ENCODE measurements at regions not wholly inside any gene's neighbourhood (a gene's known extent, or its start where the extent isn't known, plus 50 kb on each side); places are given as distances from the start of the nearest gene placed in this dataset.
"Not testable (repeated sequence)": the region's sequence is repeated elsewhere in the genome, so short reads cannot be mapped to it uniquely, and the experiment has no call there.

DNA sequence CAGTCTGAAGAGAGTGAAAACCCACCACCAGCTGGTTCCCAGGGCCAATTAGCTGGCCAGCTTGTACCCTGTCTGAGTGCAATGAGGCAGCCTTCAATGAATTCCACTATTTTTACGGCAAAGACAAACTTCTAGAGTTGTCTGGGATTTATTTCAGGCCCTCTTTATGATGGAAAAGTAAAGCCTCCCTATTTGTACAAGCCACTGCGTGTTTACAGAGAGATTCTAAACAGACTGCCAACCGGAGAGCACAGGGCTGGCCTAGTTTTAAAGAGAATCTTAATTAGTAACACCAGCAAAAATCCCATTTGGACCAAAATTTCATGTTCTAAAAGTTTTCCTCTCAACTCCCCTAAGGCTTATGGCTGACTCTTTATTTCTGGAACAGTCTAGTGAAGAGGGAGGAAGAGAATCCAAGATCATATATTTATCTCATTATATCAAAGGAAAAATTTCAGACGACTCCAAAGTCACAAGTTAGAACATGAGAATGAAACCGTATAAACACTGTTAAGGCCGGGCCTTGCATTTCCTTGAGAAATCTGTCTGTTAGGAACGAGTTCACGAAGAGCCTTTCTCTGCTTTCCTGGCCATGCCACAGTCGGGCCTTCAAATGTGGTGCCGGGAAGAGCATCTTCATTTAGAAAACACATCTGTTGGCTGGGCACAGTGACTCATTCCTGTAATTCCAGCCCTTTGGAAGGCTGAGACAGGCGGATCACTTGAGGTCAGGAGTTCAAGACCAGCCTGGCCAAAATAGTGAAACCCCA is 724.6 kb upstream of the NRP1 start:
- DNase-seq (ENCODE audit: low read depth, low spot score), result no peak

DNA sequence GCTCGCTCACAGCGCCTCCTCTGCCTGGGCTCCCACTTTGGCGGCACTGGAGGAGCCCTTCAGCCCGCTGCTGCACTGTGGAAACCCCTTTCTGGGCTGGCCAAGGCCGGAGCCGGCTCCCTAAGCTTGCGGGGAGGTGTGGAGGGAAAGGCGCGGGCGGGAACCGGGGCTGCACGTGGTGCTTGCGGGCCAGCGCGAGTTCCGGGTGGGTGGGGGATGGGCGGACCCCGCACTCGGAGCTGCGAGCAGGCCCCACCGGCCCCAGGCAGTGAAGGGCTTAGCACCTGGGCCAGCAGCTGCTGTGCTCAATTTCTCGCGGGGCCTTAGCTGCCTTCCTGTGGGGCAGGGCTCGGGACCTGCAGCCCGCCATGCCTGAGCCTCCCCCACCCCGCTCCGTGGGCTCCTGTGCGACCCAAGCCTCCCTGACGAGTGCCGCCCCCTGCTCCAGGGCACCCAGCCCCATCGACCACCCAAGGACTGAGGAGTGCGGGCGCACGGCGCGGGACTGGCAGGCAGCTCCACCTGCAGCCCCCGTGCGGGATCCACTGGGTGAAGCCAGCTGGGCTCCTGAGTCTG is 721.0 kb upstream of the NRP1 start:
- DNase-seq (ENCODE audit: low read depth, low spot score), result not testable (repeated sequence)

DNA sequence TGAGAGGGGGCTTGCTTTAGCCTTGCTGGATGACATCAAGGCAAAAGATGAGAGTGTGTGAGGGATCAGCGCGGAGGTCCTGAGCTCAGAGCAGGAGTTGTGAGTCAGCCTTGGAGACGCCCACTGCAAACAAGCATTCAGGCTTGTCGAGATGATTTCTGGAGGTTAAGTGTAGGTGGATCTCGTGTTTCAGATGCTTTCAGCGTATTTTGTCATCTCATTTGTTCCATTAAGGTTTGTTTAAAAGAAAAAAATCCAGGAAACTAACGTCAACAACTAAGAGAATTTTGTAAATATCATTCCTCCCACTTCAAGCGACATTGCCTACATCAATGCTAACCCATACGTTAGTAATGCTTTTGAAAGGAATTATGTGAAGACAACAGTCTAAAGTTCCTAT is 715.4 kb upstream of the NRP1 start:
- no peak for DNase-seq (ENCODE audit: low read depth, low spot score)

DNA sequence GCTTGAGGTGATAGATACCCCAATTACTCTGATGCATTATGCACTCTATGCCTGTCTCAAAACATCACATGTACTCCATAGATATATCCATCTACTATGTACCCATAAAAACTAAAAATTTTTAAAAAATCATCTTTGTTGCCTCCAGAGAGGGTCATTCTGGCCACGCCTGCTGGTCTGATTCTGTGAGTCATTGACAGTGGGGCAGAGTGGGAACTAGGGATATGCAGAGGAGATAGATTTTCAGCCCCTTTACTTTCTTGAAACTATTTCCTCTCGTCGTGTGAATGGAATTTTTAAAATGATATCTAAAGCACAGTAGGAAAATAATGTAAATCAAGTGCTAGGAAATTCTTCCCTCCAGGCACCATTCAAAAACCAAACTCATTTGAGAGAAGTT is 715.0 kb upstream of the NRP1 start:
- DNase-seq (ENCODE audit: low read depth, low spot score), result no peak

DNA sequence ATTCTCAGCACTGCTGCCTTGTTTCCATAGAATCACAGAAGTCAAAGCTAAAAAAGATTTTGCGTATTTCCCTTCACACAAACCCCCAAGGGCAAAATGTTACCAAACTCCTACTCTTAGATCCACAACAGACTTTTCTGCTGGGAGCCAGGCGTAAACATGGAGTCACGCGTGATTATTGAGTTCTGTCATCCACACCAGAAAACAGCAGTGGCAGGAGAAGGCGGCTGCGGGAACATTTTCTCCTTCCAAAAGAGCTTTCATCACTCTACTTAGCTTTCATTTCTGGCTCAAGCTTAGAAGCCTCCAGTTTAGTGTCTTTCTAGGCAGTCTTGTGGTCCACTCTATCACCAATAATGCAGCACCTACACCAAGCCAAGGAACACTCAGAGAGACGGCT is 712.9 kb upstream of the NRP1 start:
- DNase-seq (ENCODE audit: low read depth, low spot score), result no peak

DNA sequence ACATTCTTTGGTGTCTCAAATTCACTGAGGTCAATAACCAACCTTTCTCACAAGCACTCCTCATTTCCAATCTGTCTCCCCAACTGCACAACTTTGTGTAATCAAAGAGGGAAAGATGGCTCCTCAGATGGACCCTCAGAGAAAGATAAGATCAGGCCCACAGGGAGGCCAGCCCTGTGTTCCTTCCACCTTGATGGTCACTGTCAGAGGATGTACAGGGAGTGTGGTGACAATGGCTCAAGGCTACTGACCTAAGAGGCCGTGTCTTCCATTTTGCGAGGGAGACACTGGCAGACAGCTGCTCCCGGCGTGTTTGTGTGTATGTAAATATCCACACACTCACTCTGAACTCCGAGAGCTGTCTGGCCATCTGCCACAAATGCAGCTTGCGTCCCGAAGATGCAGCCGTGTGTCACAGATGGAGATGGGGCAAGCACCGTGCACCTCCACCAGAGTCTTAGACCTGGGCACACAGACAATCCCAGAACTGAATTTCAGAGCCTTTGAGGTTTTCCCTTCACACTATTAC is 712.1 kb upstream of the NRP1 start:
- no peak for DNase-seq (ENCODE audit: low read depth, low spot score)

DNA sequence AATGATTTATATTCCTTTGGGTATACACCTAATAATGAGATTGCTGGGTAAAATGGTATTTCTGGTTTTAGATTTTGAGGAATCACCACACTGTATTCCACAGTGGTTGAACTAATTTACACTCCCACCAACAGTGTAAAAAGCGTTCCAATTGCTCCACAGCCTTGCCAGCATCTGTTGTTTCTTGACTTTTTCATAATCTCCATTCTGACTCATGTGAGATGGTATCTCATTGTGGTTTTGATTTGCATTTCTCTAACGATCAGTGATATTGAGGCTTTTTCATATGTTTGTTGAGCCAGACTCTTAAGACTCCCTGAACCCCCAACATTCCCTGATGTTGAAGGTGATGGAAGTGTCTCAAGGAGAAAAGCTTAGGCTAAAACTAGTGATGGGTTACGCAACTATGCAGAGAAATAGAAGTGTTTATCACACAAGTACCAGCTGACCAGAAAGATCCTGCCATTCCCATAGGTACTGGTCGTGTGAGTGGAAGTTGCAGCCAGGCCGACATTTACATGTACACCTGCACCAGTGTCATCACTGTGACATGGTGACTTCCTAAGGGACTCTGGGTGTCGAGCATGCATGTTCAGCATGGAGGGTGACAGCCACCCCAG is 711.2 kb upstream of the NRP1 start:
- DNase-seq (ENCODE audit: low read depth, low spot score), result no peak

DNA sequence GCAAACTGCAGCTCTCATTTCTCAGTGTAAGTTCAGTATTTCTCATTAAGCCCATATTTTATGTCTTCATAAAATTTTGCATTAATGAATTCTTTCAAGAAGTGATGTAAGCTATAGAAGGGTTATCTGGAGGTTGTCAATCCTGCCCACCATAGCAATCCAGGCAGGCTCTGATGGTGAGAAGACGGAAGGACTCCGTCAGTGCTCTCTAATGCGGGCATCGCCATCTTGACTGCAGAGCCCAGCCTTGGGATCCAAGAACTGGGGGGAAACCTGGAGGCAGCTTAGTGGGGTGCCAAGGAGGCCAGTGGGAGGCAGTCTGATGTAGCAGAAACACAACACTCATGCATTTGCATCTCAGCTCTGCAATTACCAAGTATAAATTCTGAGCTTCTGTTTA is 707.4 kb upstream of the NRP1 start:
- no peak for DNase-seq (ENCODE audit: low read depth, low spot score)

DNA sequence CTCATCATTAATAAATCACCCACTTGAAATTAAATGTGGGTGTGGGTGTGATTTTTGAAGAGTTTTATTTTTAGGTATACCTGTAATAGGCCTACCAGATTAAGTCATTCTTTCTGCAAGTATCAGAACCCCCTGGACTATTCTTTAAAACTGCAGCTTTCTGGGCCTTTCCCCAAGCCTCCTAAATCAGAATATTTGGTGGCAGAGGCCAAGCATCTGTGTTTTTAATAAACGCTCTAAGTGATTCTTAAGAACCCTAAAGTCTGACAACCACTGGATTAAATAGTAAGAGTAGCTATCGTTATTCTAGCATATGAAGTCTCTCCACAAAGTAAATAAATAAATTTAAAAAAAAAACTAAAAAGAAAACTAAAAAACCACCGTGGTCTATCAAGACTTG is 703.0 kb upstream of the NRP1 start:
- no peak for DNase-seq (ENCODE audit: low read depth, low spot score)

DNA sequence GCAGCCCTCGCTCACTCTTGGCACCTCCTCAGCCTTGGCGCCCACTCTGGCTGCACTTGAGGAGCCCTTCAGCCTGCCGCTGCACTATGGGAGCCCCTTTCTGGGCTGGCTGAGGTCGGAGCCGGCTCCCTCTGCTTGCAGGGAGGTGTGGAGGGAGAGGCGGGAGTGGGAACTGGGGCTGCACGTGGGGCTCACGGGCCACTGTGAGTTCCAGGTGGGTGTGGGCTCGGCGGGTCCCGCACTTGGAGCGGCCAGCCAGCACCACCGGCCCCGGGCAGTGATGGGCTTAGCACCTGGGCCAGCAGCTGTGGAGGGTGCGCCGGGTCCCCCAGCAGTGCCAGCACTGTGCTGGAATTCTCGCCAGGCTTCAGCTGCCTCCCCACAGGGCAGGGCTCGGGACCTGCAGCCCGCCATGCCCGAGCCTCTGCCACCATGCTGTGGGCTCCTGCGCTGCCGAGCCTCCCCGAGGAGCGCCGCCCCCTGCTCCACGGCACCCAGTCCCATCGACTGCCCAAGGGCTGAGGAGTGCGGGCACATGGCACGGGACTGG is 700.8 kb upstream of the NRP1 start:
- not testable (repeated sequence) for DNase-seq (ENCODE audit: low read depth, low spot score)

DNA sequence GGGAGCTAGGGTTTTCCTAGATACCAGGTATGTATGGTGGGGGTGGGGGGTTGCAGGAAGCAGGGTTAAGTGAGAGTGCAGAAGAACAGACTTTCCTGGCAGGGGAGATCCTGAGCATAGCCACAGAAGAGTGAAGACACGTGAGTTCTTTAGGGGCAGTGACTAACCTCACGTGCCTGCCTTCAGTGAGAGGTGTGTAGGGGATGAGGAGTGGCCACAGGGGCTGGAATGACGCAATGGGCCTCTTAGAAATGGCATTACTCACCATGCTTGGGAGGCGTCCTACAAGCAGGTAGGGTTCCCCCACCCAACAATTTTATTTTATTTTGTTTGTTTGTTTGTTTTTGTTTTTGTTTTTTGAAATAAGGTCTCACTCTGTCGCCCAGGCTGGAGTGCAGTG is 698.6 kb upstream of the NRP1 start:
- DNase-seq (ENCODE audit: low read depth, low spot score), result no peak

DNA sequence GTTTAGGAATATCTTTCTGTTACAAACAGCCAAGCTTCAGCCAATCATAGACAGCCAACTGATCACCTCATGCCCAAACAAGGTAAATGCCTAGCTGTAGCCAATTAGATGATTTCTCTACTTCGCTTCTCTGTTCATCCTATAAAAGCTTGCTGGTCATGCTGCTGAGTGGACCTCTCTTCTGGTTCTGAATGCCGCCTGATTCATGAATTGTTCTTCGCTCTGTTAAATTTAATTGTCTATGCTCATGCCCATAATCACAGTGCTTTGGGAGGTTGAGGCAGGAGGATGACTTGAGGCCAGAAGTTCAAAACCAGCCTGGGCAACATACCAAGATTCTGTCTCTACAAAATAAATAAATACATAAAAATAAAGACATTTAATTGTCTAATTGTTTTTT is 698.1 kb upstream of the NRP1 start:
- DNase-seq (ENCODE audit: low read depth, low spot score), result no peak

DNA sequence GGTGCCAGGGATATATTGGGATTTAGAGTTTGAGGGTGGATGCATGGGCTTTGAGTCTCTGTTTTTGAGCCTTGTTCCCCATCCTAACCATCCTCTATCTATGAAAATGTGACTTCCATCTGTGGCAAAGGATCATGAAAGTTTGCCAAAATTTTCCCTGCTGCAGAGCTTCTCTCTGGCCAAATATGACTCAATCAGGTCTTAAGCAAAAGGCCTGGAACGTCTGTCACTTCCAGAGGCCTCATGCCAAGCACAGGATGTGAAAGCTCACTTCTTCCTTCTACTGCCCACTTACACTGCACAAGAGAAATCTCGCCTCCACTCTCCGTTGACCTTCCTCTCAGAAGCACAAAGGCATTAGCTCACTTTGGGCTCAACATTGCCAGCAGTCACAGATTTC is 696.9 kb upstream of the NRP1 start:
- no peak for DNase-seq (ENCODE audit: low read depth, low spot score)

DNA sequence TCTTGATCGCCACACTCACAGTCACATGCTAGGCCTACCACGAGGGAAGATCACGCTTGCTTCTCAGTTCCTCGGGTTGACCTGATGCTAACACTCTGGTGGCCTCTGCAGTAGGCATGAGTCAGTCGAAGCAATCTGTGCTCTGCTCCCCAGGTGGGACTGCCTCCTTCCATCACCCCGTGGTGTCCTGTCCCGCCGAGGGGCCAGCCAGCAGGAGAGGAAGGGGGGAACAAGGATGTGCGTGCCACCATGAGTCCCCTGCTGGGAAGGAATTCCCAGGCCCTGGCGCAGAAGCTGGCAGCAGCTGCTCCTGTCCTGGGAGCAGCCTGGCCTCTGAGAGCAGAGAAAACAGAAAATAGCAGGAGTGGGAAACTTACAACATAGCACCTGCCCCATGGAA is 695.0 kb upstream of the NRP1 start:
- DNase-seq (ENCODE audit: low read depth, low spot score), result no peak

DNA sequence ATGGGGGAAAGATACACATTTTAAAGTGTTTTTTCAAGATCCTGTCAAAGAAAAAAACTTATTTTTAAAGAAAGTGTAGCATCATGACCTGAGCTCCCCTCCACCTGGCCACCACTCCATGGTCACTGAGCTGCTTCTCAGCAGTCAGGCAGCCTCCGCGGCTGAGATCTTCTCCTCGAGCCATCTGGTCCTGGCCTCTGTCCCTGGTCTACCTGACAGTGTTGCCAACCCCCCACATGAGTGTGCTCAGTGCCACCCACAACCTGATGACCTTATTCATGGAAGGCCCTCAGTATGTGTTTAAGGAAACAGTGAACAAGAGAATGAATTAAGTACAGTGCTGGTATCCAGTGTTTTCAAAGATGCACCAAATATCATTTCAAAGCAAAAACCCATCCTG is 694.5 kb upstream of the NRP1 start:
- no peak for DNase-seq (ENCODE audit: low read depth, low spot score)

DNA sequence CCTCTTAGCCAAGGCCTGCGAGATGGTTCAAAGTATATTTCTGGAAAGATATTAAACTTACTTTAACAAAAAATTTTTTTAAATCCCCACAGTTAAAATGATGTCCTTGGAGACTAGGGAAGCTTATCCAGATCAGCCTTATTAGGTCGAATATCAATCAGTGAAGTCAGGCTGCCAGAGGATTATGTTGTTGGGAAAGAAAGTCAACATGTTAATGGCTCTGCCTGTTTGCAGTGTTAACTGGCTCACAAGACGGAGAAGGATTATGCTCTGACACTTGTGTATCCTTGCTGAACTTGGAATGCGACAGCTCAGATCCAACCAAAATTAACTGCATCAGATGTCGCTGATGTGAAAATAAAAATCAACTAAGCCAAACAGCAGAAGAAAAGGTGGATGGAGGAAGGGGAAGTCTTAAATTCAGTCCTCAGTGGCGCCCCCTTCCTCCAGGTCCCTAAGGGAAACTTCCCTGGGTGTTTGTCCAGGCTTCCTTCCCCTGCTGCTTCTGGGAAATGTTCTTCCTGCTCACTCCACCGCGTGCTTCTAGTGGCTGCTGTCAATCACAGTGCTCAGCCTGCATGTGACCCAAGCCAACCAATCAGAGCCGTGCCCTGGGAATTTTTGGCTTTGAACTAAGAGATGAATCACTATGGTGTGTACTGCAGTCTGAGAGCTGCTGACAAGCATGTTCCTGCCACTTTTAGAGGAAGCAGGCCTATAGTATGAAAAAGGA is 690.4 kb upstream of the NRP1 start:
- peak; percentile 52 for DNase-seq (ENCODE audit: low read depth, low spot score)

DNA sequence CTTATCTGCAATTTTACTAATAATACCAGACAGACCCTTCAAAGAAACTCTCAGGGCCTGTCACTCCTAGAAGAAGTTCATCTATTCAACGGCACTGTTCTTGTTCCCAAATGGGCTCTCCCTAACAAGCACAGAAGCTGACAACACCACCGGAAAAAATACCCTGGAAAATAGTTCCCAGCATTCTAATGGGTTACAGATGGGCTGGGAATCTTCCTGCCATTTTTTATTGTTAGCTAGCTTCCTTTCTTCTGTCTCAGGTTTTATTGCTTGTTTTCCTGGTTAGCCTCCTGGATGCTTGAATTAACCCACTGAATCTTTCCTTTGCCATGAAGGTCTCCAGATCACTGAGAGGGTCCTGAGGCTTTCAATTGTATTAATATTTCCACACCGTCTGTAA is 689.8 kb upstream of the NRP1 start:
- DNase-seq (ENCODE audit: low read depth, low spot score), result no peak

DNA sequence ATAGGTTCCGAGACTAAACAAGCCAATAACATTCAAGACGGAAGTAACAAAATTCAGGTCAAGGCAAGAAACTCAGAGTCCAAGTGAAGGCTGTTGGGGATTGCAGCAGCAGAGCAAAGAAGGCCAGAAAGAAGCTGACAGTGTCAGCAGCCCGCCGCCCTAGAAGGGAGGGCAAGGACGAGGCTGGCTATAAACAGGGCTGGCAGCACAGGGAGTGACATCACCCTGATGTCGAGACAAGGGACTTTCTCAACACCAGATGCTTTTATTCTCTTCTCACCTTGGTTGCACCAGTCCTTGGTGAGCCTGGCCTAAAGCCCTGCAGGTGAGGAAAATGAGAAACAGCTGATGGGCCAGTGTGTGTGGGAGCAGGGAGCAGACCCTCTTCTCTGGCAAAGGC is 687.7 kb upstream of the NRP1 start:
- no peak for DNase-seq (ENCODE audit: low read depth, low spot score)

DNA sequence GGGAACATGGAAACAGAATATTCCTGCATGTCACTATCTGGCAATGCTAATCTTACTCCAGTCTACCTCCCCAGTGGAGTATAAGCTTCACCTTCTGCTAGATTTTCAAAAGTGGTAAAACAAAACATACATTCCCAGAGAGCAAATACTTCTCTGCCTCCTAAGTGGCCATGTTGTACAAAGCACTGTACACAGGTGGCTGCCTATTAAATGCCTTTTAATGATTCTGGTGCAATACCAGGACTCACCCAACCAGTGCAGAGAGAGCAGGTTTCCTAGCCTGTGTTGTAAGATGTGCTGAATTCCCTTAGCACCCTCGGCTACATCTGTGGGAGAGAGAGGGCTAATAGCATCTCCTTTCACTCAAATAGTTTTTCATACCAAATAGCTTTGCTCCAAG is 684.3 kb upstream of the NRP1 start:
- DNase-seq (ENCODE audit: low read depth, low spot score), result no peak

DNA sequence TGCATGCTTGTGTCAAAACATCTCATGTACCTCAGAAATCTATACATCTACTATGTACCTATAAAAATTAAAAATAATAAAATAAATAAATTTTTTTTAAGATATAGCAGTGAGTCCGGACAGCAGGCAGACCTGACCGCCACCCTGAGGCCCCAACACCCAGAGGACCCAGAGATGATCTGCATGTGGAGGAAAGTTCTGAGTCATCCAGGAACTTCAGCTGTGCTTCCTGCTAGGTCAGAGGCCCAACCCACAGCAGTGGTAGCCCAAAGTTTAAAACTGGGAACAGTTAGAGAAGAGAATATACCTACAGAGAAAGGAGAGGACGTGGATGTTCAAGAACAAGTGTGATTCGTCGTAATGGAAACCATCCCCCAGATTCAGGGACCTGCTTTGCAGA is 683.7 kb upstream of the NRP1 start:
- DNase-seq (ENCODE audit: low read depth, low spot score), result no peak

DNA sequence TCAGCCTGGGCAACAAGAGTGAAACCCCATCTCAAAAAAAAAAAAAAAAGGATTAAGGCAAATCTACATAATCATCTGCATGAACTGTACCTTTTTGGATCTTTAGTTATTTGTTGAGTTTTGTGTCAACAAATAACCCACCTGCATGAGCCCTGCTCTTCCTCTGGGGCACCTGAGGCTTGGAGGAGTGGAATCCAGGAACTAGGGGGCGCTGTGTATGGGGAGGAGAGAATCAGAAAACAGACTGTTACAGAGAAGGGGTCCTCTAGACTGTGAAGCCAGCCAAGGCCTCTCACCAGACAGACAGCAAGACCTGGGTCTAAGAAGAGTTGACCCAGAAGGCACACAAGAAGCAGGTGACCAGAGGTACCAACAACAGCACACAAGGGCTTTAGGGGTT is 682.8 kb upstream of the NRP1 start:
- peak; percentile 47 for DNase-seq (ENCODE audit: low read depth, low spot score)

DNA sequence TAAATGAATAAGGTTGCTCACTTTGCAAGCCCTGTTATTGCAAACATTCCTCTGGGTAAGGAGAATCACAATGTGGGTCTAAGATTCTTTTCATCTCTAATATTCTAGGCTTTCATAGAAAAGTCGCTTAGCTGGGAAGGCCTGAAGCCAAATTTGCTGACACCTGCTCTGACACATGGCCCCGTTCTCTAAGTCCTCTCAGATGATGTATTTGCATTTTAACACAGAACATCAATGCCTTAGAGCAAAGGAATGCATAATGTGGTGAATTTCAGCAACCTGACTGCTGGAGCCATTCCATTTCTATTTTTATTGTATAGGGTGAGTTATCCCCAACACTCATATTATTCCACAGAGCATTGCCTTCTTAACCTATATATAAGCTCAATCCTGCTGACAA is 682.1 kb upstream of the NRP1 start:
- no peak for DNase-seq (ENCODE audit: low read depth, low spot score)

All from ELF-1 (cell line).